ENCODE measurements at regions not wholly inside any gene's neighbourhood (a gene's known extent, or its start where the extent isn't known, plus 50 kb on each side); places are given as distances from the start of the nearest gene placed in this dataset.

- no peak for TF ChIP-seq CTCF (IDR thresholded peaks at IDR 0.05; ENCODE audit: low read depth, low read length)
- H3K4me3 ChIP-seq (ENCODE audit: low read depth, low read length) = no peak overlapping the region
Measured at GRCh38 chr3:124413393-124413792, 316.9 kb upstream of the UMPS start.

DNA sequence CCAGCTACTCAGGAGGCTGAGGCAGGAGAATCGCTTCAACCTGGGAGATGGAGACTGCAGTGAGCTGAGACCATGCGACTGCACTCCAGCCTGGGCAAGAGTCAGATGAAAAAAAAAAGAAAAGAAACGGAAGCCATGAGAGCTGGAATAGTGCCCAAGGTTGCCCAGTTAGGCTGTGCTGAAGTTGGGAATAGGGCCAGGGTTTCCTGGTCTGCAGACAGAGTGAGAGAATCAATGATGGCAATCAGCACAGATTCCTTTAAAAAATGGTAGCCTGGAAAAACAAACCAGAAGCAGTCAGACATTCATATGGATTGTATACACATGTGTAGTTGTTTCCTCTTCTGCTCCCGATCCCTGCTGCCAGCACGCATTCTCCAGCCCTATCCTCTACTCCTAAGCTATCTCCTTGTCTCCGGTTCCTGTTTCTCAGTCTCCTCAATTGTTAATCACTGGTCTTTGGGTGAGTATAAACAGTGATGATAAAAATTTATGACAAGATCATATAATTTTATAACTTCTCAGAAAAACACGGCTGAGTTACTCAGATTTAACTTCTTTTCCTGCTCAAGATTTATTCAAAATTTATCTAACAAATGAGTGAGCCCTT, 316.2 kb upstream of the UMPS start:
- no peak for TF ChIP-seq CTCF (IDR thresholded peaks at IDR 0.05; ENCODE audit: low read depth, low read length)
- H3K4me3 ChIP-seq (ENCODE audit: low read depth, low read length) = no peak overlapping the region

GRCh38 chr3:124415446-124415960, 314.7 kb upstream of the UMPS start:
- no peak for TF ChIP-seq CTCF (IDR thresholded peaks at IDR 0.05; ENCODE audit: low read depth, low read length)
- H3K4me3 ChIP-seq (ENCODE audit: low read depth, low read length) = no peak overlapping the region

GRCh38 chr3:124419303-124419702, 310.9 kb upstream of the UMPS start:
- H3K4me3 ChIP-seq (ENCODE audit: low read depth, low read length) = no peak overlapping the region
- no peak for TF ChIP-seq CTCF (IDR thresholded peaks at IDR 0.05; ENCODE audit: low read depth, low read length)

- no peak overlapping the region for H3K4me3 ChIP-seq (ENCODE audit: low read depth, low read length)
- TF ChIP-seq CTCF (IDR thresholded peaks at IDR 0.05; ENCODE audit: low read depth, low read length) = no peak
Measured at GRCh38 chr3:124420392-124420791, 309.9 kb upstream of the UMPS start.

GRCh38 chr3:124422805-124423204, 307.4 kb upstream of the UMPS start:
- TF ChIP-seq CTCF (IDR thresholded peaks at IDR 0.05; ENCODE audit: low read depth, low read length) = no peak

GRCh38 chr3:124424396-124424795, 305.9 kb upstream of the UMPS start:
- no peak overlapping the region for H3K4me3 ChIP-seq (ENCODE audit: low read depth, low read length)
- no peak for TF ChIP-seq CTCF (IDR thresholded peaks at IDR 0.05; ENCODE audit: low read depth, low read length)

More at GRCh38 chr3:124422805-124423204, 307.4 kb upstream of the UMPS start:
- H3K4me3 ChIP-seq (ENCODE audit: low read depth, low read length) = no peak overlapping the region
